ENCODE measurements at regions not wholly inside any gene's neighbourhood (a gene's known extent, or its start where the extent isn't known, plus 50 kb on each side); places are given as distances from the start of the nearest gene placed in this dataset.

DNA sequence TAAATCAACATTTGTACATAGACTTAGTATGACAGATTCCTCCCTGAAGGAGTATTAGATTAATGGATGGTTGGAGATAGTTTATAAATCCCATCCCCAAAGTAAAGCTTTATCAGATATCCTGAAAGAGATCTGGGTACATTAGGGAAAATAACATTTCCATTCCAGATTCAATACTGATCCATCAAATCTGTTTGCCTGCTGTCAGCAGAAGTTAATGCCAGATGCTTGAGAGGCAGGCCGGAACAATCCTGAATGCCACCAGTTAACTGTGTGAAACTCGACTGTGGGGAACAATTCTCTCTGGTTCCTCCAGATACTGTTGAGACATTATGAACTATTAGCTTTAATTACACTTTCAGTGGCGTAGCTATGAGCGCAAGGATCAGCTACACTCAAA, 1166.8 kb downstream of the MAT2B start:
- BruUV-seq (replicated peaks) = no TSS peak
- no peak overlapping the region for H3K4me2 ChIP-seq (ENCODE audit: low read depth, low read length)
- intact Hi-C loops (cut with micrococcal nuclease; ENCODE audit: unreplicated experiment) = loop anchor here (2.0 to 5.0 kb wide), 2 partner anchors 659 to 1110 kb away; no protein-coding TSS in a partner anchor
- no peak overlapping the region for H3K4me3 ChIP-seq (replicated peaks in 1 of 3; ENCODE audit: insufficient read depth in 1 of 3, low read depth in 2 of 3, low read length in 3 of 3)
- H3K36me3 ChIP-seq (replicated peaks in 1 of 2; ENCODE audit: control insufficient read depth in 1 of 2, insufficient read depth in 2 of 2, low read length in 2 of 2) = no peaks in the 10 kb centered on the region
- ATAC-seq (no peak), DNase-seq (ENCODE audit: low spot score) (no peak), FAIRE-seq (no peak)
- H3K9ac ChIP-seq (ENCODE audit: insufficient read depth, low read depth, low read length) = no peak overlapping the region
- H2AFZ ChIP-seq (ENCODE audit: low read length) = no peak overlapping the region
- 18% methylated on average over 4 of the region's 4 CpGs for WGBS (ENCODE audit: low lambda C conversion rate)
- H3K27ac ChIP-seq (ENCODE audit: extremely low read length, insufficient read depth, low read length) = no peak overlapping the region
- no peaks in the 10 kb centered on the region for H4K20me1 ChIP-seq (ENCODE audit: insufficient read depth, low read length)
- no peaks in the 10 kb centered on the region for H3K27me3 ChIP-seq (ENCODE audit: control insufficient read depth in 1 of 2, insufficient read depth in 2 of 2, low read length in 2 of 2)
- no peaks in the 10 kb centered on the region for H3K4me1 ChIP-seq (ENCODE audit: insufficient read depth, low read length)
- no peak for TF ChIP-seq HOXA5 (CRISPR knock-in tag; IDR thresholded peaks at IDR 0.05)
- TF ChIP-seq FOSL1 (CRISPR knock-in tag; IDR thresholded peaks at IDR 0.05; ENCODE audit: borderline replicate concordance) = no peak
- TF ChIP-seq, protein P1, sequence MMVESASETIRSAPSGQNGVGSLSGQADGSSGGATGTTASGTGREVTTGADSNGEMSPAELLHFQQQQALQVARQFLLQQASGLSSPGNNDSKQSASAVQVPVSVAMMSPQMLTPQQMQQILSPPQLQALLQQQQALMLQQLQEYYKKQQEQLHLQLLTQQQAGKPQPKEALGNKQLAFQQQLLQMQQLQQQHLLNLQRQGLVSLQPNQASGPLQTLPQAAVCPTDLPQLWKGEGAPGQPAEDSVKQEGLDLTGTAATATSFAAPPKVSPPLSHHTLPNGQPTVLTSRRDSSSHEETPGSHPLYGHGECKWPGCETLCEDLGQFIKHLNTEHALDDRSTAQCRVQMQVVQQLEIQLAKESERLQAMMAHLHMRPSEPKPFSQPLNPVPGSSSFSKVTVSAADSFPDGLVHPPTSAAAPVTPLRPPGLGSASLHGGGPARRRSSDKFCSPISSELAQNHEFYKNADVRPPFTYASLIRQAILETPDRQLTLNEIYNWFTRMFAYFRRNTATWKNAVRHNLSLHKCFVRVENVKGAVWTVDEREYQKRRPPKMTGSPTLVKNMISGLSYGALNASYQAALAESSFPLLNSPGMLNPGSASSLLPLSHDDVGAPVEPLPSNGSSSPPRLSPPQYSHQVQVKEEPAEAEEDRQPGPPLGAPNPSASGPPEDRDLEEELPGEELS (CRISPR knock-in tag; IDR thresholded peaks at IDR 0.05) = no peak
- TF ChIP-seq ISL2 (CRISPR knock-in tag; IDR thresholded peaks at IDR 0.05) = no peak
- TF ChIP-seq NFKB2 (CRISPR knock-in tag; IDR thresholded peaks at IDR 0.05; ENCODE audit: borderline replicate concordance) = no peak
- TF ChIP-seq NR2F2 (IDR thresholded peaks at IDR 0.05; ENCODE audit: borderline replicate concordance, low read depth) = no peak
- no peak for TF ChIP-seq RBM22 (optimal IDR thresholded peaks at IDR 0.05; ENCODE audit: low read length)
- TF ChIP-seq FOXO1 (CRISPR knock-in tag; IDR thresholded peaks at IDR 0.05) = no peak
- TF ChIP-seq KLF12 (CRISPR knock-in tag; IDR thresholded peaks at IDR 0.05; ENCODE audit: borderline replicate concordance) = no peak
- no peak for TF ChIP-seq KDM6A (CRISPR knock-in tag; IDR thresholded peaks at IDR 0.05; ENCODE audit: low read depth)
- TF ChIP-seq ZNF788 (CRISPR knock-in tag; IDR thresholded peaks at IDR 0.05; ENCODE audit: borderline replicate concordance) = no peak
- no peak for TF ChIP-seq ARNTL (CRISPR knock-in tag; IDR thresholded peaks at IDR 0.05)
- TF ChIP-seq CHD2 (IDR thresholded peaks at IDR 0.05; ENCODE audit: low read depth, low read length) = no peak
- TF ChIP-seq, protein P2, sequence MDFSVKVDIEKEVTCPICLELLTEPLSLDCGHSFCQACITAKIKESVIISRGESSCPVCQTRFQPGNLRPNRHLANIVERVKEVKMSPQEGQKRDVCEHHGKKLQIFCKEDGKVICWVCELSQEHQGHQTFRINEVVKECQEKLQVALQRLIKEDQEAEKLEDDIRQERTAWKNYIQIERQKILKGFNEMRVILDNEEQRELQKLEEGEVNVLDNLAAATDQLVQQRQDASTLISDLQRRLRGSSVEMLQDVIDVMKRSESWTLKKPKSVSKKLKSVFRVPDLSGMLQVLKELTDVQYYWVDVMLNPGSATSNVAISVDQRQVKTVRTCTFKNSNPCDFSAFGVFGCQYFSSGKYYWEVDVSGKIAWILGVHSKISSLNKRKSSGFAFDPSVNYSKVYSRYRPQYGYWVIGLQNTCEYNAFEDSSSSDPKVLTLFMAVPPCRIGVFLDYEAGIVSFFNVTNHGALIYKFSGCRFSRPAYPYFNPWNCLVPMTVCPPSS (IDR thresholded peaks at IDR 0.05) = no peak
- TF ChIP-seq ZNF850 (CRISPR knock-in tag; conservative IDR thresholded peaks at IDR 0.05) = no peak
- no peak for TF ChIP-seq MAFG (CRISPR knock-in tag; IDR thresholded peaks at IDR 0.05)
- TF ChIP-seq, protein P3, sequence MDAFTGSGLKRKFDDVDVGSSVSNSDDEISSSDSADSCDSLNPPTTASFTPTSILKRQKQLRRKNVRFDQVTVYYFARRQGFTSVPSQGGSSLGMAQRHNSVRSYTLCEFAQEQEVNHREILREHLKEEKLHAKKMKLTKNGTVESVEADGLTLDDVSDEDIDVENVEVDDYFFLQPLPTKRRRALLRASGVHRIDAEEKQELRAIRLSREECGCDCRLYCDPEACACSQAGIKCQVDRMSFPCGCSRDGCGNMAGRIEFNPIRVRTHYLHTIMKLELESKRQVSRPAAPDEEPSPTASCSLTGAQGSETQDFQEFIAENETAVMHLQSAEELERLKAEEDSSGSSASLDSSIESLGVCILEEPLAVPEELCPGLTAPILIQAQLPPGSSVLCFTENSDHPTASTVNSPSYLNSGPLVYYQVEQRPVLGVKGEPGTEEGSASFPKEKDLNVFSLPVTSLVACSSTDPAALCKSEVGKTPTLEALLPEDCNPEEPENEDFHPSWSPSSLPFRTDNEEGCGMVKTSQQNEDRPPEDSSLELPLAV (CRISPR knock-in tag; conservative IDR thresholded peaks at IDR 0.05; ENCODE audit: low read depth) = no peak
- in situ Hi-C loops (cut with HindIII; ENCODE audit: extremely low pct_ligation_motif_present, low pct_unique_long_range_greater_than_20kb) = no loop called here
- no peaks in the 10 kb centered on the region for H3K79me2 ChIP-seq (ENCODE audit: insufficient read depth, low read length)
- peaks cover 21% of the 10 kb centered on the region for H3K9me3 ChIP-seq (ENCODE audit: low read length)
- POLR2A ChIA-PET = no interaction called here
- CTCF ChIA-PET (ENCODE audit: low intra/inter-chr PET ratio, low total read pairs) = no interaction called here
